Astrocyte of the cerebellum (primary cell): ENCODE measurements at regions not wholly inside any gene's neighbourhood (a gene's known extent, or its start where the extent isn't known, plus 50 kb on each side); places are given as distances from the start of the nearest gene placed in this dataset.

Source experiments
- DNase-seq: peaks from one replicate; pipeline ENCODE4 v3.0.0-alpha.2; 2011; ENCODE audit warnings: low read depth
- H3K4me3 ChIP-seq: 2 replicates; pipeline ENCODE4 v1.5.1; 2011; ENCODE audit warnings: mild to moderate bottlenecking, low read depth, low read length, moderate library complexity
- in situ Hi-C: cut with HindIII; loops from 2 replicates; pipeline ENCODE4 v1.10.0; 2017; ENCODE audit warnings: low sequenced_read_pairs
- TF ChIP-seq, protein P1 (sequence below): IDR thresholded peaks from 2 replicates; pipeline ENCODE4 v1.5.1; 2012; ENCODE audit warnings: low read length, low read depth, moderate library complexity, mild to moderate bottlenecking; ENCODE audit errors: missing control alignments

DNA sequence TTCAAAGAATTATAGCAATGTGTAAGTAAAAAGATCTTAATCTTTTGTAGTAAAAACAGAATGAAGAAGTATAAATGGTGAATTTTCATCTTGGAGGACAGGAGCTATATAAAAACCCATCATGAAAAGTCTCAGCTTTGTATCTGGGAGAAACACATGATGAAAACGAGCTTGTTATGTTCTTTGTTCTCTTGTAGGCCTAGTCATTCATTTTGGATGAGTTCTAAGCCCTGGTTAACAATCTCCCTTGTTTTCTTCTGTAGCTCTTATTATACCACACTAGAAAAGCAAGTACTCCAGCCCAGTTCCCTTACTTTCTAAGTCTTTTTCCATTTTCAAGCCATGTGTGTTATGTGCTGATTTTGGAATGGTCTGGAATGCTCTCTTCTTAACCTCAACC, 463.5 kb upstream of the RGS6 start:
- DNase-seq = no peak
- no peak overlapping the region for H3K4me3 ChIP-seq
- in situ Hi-C loops = no loop called here
- TF ChIP-seq, protein P1, sequence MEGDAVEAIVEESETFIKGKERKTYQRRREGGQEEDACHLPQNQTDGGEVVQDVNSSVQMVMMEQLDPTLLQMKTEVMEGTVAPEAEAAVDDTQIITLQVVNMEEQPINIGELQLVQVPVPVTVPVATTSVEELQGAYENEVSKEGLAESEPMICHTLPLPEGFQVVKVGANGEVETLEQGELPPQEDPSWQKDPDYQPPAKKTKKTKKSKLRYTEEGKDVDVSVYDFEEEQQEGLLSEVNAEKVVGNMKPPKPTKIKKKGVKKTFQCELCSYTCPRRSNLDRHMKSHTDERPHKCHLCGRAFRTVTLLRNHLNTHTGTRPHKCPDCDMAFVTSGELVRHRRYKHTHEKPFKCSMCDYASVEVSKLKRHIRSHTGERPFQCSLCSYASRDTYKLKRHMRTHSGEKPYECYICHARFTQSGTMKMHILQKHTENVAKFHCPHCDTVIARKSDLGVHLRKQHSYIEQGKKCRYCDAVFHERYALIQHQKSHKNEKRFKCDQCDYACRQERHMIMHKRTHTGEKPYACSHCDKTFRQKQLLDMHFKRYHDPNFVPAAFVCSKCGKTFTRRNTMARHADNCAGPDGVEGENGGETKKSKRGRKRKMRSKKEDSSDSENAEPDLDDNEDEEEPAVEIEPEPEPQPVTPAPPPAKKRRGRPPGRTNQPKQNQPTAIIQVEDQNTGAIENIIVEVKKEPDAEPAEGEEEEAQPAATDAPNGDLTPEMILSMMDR = no peak

DNA sequence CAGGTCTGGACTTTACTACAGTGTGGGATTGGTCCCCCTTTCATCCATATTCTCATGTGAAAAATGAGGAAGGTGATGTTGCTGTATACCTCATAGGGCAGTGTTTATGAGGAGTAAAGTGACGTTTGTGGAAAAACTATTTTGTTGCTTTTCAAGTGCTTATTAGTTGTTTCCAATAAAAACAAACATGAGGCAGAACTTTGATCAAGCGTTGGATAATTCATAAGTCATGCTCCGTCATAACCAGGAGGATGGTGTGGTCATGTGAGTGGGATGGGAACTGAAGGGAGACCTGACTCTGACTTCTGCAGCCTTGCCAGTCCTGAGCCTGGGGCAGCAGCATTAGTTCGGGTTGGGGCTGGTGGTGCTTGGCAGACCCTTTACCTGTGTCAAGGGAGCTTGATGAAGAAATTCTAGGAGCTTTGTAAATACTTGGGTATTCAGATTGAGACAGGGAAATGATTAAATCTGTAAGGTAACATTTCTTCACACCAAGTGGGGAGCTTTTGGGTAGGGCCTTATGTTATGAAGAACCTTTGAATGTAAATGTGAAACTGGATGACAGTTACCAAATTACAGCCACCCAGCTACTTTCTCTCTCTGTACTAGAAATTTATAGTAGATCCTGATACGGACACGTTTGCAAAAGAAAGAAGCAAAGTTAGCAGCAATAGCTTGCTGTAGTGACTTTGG, 462.4 kb upstream of the RGS6 start:
- TF ChIP-seq, protein P1 = no peak
- H3K4me3 ChIP-seq = no peak overlapping the region
- DNase-seq = no peak
- in situ Hi-C loops = no loop called here

- DNase-seq = no peak
- in situ Hi-C loops = no loop called here
- H3K4me3 ChIP-seq = no peak overlapping the region
- TF ChIP-seq, protein P1 = no peak
Measured at GRCh38 chr14:71471634-71472355, 460.4 kb upstream of the RGS6 start.

DNA sequence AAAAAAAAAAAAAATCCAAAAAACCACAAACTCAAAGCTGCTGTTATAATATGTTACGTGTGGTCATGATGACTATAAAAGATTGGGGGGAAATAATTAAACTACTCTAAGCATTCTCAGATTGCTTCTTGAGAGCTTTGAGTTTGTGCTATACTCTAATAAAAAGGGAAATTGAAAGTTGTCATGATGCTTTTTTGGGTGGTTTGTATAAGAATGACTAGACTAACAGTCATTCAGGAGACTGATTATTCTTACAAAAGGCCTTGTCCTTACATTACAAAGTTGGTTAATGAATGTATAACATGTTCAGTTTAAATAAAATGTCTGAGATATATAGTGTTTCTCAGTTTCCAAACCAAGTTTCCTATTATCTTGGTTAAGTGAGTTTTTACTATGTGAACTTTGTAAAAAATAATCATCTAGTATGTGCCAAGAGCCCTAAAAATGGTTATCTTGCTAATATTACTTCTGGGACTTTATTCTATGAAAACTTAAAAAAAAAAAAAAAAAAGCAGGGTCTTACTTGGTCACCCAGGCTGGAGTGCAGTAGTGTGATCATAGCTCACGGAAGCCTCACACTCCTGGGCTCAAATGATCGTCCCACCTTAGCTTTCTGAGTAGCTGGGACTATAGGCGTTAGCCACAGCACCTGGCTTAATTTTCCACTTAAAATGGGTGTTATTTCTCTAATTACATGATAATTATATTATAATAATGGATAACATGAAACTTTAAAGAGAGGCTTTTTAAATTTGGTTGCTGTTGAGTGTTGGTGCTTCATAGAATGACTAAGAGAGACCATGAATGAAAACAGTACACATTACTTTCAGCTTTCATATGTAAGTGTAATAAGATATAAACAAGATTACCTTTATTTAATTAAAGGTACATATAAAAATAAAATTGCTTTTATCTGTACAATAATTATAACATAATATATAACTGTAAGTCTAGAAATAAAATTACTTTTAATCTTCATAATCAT, 459.6 kb upstream of the RGS6 start:
- in situ Hi-C loops = no loop called here
- H3K4me3 ChIP-seq = no peak overlapping the region
- DNase-seq = no peak
- TF ChIP-seq, protein P1 = no peak

GRCh38 chr14:71473843-71474242, 458.4 kb upstream of the RGS6 start:
- no peak overlapping the region for H3K4me3 ChIP-seq
- in situ Hi-C loops = no loop called here
- TF ChIP-seq, protein P1 = no peak
- DNase-seq = no peak
